HG03565 (cell line): ENCODE measurements at regions not wholly inside any gene's neighbourhood (a gene's known extent, or its start where the extent isn't known, plus 50 kb on each side); places are given as distances from the start of the nearest gene placed in this dataset.

Experiments used
- ATAC-seq: cut with Tn5 transposase; IDR thresholded peaks from one replicate; pipeline ENCODE4 v1.9.1; 2021; ENCODE audit warnings: mild to moderate bottlenecking, moderate library complexity; ENCODE audit not compliant: unreplicated experiment

DNA sequence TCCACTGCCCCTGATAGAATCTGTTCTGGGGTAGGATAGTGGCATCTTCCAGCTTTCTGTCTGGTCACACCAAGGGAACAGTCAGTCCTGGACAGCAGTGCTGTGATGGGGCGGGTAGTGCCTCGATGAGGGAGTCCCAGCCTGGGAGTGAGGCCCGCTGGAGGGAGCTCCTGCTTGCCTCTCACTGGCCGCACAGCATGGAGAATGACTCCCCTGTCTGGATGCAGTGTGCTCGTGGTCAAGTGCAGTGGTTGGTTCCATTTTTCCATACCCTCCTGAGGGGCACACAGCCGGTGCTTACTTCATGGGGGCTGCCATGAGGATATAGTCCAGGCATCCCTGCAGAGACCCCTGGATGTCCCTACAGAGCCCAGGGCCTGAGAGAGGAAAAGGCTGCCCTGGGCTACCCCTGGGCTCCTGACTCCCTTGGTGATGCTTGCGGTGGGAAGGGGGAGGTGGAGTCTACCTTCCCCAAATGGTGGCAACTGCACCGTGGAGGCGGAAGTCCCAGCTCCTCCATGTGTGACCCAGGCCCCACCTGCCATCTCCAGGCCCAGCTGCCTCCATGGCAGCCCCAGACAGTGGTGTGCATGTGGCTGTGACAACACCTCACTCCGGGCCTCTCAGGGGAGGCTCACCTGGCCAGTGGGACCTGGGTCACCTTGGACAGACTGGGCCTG is 212.5 kb downstream of the GLI2 start:
- ATAC-seq, result no peak

DNA sequence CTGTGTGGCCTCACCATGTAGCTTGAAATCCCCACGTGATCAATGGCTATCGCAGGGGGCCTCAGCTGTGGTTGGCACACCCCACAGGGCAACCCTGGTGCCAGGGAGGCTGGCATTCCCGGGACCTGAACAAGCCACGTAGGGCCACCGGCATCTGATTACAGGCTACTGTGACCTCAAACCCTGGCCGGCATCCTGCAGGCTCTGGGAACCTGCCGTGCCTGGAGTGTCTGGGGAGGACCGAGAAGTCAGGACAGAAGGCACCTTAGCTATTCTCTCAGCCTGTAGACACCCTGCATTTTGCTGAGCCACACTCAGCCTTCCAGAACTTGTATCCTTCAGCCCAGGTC is 213.0 kb downstream of the GLI2 start:
- ATAC-seq, result no peak

DNA sequence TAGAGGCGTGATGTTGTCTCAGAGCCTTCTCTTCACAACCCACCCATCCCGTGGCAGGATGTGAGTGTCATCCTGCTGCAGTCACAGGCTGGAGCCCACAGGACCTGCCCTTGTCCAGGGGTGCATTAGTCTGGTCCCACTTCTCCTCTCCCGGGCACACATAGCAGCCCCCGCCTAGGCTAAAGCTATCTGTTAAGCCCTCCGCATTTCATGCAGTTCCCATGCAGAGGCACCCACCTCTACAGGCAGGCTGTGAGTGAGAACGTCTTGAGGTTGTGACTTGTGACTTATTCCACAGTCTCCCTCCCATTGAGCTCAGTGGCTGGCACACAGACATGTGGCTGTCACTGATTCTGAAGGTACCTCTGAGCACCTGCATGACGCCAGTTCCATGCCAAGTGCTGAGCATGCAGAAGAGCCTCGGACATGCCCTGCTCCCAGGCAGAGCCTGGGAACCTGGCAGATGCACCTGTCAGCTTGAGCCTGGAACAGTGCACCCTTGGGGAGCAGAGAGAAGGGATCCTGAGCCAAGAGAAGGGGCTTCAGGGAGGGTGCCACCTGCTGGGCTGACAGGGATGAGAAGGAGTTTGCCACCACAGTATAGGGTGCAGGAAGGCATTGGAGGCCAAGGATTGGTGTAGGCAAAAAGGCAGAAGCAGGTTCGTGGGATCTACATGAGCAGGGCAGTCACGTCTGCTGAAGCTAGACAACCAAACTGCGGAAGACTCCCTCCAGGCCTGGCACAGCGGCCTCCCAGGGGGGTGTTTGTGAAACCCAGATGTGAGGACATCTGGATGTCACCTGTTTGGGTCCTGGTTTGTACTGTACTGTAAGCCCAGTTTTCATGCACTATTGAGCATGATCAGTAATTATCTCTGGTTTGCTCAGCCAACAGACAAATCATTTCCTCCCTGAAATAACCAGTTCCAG is 213.6 kb downstream of the GLI2 start:
- no peak for ATAC-seq

GRCh38 chr2:120949957-120950590 is 214.4 kb downstream of the GLI2 start:
- no peak for ATAC-seq

- ATAC-seq, result no peak
These were observed 216.0 kb downstream of the GLI2 start for GRCh38 chr2:120951693-120952092.

DNA sequence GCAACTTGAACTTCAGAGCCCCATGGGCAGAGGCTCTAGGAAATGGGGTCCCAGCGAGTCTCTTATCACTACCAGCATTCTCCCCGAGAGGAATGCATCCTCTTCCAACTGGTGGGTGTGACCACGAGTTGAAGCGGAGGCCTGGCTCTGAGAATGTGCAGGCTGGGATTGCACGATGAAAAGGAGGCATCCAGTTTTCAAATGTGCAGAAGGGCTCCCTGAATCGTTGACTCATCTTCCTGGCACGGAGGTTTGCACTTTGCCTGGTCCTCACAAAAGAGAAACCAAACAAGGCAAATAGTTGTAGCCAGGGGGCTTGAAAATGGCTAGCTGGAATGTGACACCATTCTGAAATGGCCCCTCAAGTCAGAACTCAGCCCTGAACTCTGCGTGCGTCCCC is 216.7 kb downstream of the GLI2 start:
- no peak for ATAC-seq

DNA sequence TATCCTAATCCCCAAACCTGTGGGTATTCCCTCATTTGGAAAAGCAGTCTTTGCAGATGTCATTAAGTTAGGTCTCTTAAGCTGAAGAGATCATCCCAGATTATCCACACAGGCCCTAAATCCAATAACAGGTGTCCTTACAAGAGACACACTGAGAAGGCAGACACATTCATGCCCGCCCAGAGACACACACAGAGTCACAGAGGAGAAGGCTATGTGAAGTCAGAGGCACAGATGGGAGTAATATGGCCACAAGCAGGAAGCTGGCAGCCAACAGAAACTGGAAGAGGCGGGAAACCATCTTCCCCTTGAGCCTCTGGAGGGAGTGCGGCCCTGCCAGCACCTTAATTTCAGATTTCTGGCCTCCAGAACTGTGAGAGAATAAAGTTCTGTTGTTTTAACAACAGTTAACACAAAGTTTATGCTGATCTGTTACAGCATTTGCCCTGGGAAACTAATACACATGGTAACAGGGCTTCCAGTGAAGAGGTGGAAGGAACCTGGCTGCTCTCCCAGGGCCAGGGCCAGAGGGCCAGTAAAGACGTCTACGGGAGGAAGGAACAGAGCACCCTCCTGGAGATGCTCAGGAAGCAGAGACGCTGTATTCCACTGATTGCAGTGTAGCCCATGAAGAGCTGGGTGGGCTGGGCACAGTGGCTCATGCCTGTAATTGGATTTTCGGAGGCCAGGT is 217.5 kb downstream of the GLI2 start:
- no peak for ATAC-seq

DNA sequence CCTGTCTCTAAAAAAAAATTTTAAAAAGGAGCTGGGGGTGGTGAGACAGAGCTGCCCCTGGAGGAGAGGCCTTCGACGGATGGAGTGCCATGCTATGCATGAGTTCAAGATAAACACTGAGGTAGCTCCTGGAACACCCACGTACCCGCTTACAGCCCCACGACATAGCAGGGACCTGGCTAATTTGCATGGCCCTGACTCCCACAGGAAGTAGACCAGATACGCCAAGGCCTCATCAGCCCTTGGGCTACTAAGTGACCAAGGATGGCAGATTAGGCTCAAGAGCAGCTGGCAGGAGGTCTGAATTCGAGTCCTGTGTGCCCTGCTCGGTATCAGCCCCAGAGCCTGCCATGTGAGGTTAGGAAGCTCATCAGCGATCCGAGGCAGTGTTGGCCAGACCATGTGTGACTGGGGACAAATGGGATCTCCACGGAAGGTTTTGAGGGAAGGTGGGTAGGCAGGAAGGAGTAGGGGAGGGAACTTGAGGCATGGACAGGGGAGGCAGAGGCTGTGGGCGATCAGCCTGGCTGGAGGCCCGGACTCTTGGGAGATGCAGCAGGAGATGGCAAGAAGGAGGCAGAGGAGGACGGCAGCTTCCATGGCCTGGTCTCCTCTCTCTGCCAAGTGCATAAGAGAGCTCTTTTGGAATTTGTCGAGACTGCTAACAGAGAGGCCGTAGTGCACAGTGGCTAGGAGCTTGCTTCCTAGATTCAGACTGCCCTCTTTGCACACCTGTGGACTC is 218.3 kb downstream of the GLI2 start:
- no peak for ATAC-seq

DNA sequence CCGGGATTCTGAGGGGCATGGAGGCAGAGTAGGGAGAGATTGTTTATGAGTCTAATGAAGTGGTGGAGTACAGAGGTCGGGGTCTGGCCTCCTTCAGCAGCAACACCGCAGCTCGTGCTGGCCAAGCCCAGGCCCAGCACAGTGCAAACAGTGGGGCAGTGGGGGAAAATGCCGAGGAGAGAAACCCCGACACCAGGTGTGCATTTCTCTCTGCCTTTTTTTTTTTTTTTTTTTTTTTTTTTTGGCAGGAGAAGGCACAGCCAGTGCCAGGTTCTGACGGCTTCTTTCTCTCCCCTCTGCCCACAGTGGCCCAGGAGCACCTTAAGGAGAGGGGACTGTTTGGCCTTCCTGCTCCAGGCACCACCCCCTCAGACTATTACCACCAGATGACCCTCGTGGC is 219.3 kb downstream of the GLI2 start:
- no peak for ATAC-seq

GRCh38 chr2:120955427-120955826 is 219.8 kb downstream of the GLI2 start:
- ATAC-seq, result no peak

- no peak for ATAC-seq
These were observed 221.0 kb downstream of the GLI2 start for GRCh38 chr2:120956486-120957156.

GRCh38 chr2:120957905-120958304 is 222.2 kb downstream of the GLI2 start:
- no peak for ATAC-seq

GRCh38 chr2:120958623-120959366 is 223.1 kb downstream of the GLI2 start:
- no peak for ATAC-seq

GRCh38 chr2:120959426-120959825 is 223.8 kb downstream of the GLI2 start:
- no peak for ATAC-seq

GRCh38 chr2:120960770-120961366 is 225.2 kb downstream of the GLI2 start:
- ATAC-seq, result no peak

GRCh38 chr2:120961396-120961795 is 225.7 kb downstream of the GLI2 start:
- no peak for ATAC-seq

GRCh38 chr2:120963997-120964705 is 228.5 kb downstream of the GLI2 start:
- no peak for ATAC-seq

DNA sequence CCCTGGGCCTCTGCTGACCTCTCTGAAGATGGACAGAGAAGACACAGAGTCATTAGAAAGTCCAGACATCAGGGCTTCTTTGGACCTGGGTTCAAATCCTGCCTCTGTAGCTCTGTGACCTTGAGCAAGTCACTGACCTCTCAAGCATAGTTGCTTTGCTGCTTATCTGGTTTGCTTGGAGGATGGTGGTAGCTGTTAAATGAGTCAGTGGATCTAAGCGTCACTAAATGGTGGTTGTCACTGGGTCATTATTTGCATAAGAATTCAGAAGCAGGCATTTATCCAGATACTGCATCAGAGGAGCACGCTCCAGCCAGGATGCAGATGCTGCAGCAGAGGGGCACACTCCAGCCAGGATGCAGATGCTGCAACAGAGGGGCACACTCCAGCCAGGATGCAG is 229.2 kb downstream of the GLI2 start:
- no peak for ATAC-seq
